HG03159 (cell line): ENCODE measurements at regions not wholly inside any gene's neighbourhood (a gene's known extent, or its start where the extent isn't known, plus 50 kb on each side); places are given as distances from the start of the nearest gene placed in this dataset.

Experiments
- ATAC-seq: cut with Tn5 transposase; IDR thresholded peaks from one replicate; pipeline ENCODE4 v1.9.1; 2021; ENCODE audit warnings: mild to moderate bottlenecking, moderate library complexity; ENCODE audit not compliant: unreplicated experiment

DNA sequence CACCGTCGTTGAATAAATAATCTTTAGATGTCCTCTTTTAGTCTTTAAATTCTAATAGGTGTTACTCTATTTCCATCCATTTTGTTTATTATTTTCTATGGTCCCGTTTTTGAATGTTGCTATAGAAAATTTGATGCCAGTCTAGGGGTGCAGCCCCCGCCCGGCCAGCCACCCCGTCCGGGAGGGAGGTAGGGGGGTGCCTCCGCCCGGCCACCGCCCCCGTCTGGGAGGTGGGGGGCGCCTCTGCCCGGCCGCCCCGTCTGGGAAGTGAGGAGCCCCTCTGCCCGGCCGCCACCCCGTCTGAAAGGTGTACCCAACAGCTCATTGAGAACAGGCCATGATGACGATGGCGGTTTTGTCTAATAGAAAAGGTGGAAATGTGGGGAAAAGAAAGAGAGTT lies 2372.2 kb upstream of the WWC1 start:
- no peak for ATAC-seq

DNA sequence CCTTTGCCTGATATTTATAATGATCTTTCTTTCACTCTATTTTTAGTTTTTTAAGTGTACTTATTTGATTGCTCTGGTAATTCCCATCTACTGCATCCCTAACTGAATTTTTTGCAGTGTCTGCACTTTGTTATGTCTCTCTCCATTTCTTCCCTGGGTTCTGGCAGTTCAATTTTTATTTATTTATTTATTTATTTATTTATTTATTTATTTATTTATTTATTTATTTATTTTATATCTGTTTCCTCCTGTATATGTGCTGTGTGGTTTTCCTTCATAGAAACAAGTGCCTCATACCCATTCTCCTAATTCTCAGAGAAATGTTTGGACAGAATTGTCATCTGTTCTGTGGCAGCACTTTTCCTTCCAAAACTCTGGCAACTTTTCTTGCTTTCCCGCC lies 2370.8 kb upstream of the WWC1 start:
- no peak for ATAC-seq

DNA sequence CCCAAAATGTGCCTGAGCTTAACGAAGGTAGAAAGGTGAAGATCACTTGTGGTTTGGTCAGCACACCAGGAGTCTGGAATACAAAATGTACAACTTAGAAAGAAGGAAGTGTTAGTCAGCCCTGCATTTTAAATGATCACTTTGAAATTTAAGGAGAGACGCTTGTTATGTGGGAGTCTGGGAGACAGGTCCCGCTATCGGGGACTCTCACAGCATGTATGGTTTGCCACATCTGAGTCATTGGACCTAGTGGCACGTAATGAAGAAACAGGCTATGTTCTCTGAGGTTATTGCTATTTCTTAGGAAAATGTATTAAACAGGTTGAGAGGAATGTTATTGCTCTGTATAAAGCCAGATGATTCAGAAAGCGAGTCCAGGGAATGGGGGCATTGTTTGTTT lies 2362.5 kb upstream of the WWC1 start:
- no peak for ATAC-seq

DNA sequence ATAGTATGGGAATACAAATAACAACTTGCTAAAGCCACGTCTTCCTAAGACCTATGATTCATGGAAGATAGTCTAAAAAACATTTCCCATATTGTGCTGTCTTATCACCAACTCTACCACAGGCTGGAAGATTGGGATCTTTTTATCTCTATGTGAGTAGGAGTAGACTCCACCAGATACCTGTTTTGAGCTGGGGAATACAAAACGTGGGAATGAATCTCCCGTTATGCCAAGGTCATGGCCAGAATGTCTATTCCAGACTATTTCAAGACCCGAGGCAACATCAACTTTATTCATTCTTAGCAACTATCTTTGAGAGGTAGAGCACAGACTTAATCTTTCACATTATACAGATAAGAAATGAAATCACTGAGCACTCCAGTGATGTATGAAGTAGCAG lies 2350.9 kb upstream of the WWC1 start:
- no peak for ATAC-seq

DNA sequence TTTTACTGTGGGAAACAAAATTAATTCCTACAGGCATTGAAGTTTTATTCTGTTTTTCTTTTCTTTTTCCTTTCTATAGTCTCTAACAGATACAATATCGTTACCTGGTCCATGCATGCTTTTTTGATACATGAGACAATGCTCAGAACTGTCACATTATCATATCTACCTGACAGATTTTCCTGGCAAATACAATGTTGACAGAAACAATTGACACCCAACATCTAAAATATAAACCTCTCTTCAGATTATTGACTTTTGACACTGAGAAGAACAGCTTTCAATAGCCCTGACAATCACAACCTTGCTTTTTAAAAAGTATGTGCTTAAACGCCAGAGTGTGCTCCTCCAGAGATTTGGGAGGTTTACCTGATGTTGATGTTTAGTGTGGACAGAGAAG lies 2334.6 kb upstream of the WWC1 start:
- no peak for ATAC-seq

DNA sequence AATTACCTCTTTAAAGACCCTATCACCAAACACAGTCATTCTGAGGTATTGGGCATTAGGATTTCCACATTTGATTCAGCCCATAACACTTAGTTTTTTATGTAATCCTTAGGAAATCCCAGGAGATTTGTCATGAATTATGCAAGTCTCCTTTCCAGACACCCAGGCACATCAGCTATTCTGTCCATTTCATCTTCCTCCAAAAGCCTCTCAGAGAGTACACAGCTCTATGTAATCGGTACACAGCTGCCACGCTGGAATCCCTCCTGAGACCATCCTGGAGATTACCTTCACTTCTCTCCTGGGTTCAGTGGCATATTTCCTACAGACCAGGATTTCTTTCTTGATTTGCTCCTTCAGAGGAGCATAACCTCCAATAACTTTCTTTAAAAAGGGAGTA lies 2309.8 kb upstream of the WWC1 start:
- no peak for ATAC-seq

DNA sequence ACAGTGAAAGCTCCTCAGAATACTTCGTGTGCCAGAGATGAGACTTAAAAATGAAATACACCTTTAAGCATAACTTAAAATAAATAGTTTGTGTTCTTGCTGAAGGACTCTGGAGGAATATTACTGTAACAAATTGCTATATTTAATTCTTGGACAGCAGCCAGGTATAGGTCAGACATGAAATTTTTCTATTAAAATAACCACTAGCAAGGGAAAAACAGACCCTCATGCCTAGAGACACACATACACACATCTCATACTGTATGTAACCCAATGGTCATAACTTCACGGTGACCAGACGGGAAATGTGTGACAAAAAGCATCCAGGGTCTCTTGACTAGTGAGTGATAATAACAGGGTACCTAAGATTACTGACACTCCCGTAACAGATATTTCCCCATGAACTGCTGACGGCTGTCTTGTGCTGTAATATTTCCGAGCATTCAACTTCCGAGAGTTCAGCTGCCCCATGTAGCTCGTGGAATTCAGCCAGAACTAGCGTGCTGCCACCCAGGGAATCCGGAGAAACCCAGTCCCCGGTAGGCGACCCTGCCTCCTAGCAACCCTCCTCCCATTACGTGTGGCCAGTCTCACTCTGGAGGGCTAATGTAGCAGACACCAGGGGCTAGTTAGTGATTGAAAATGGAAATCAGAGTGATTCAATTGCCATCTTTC lies 2295.1 kb upstream of the WWC1 start:
- ATAC-seq = no peak

DNA sequence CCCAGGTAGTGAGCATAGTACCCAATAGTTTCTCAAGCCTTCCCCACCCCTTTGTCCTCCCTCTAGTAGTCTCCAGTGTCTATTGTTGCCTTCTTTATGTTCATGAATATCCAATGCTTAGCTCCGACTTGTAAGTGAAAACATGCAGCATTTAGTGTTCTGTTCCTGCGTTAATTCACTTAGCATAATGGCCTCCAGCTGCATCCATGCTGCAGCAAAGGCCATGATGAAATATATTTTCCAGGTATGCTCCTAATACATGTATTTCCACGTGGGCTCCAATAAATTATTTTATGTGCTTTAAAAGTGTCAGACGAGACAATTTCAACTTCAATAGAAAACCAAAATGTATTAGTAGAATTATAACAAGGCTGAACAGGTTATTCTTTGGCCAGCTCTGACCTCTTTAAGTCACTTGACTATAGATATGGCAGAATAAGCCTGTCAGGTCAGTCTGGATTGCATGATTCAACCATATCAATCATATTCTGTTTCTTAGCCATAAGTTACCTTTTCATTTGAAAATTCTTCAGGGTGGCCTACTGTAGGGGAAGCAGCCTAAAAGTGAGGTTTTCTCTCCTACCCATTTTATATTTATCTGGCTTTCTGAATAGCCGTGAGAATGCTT lies 2291.6 kb upstream of the WWC1 start:
- no peak for ATAC-seq

DNA sequence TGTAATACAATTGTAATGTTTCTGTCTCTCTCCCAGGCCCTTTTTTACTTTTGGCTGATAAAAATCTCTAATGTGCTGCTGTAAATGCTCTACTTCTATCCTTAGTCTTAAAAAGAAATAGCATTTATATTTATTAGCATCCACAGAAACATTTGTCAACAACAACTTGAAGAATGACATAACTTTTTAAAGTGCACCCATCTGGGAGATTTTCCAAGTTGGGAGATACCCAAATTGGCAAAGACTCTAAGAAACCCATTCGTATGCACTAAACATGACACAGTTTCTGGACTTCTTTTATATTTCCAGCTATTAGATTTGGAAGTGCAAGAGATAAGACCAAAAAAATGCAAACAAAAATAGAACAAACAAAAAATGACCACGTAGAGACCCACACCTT lies 2287.4 kb upstream of the WWC1 start:
- no peak for ATAC-seq

DNA sequence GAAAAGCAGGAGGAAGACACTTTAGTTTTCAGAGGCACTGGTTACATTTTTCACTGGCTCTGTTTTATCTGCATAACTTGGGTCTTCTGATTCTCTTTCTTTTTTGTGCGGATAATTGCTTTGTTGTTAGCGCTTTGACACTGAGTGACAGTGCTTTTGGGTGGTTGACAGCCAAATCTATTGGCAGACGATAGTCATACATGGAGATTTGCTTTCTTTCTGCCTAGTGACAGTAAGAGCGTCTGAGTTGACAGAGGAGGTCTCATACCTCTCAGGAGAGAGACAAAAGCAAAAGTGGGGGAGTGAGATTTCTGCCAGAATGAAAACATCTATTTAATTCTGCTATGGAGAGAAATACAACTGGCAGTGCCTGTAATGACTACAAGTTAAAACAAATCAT lies 2278.0 kb upstream of the WWC1 start:
- no peak for ATAC-seq

DNA sequence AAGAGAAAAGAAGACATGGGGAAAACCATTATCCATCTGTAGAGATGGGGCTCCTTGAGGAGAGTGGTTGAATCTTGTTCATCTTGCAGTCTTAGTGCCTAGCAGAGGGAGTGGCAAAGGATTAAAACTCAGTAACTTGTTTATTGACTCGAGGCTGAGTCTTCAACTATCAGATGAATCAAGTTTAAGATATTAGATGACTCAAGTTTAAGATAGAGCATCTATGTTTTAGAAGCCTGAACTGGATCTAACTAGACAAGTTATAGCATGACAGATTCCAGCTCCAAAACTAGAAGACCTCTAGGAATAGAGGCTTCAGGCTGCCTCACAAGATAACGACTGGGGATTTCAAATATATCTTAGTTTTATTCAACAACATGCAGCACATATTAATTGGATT lies 2277.2 kb upstream of the WWC1 start:
- ATAC-seq = no peak

DNA sequence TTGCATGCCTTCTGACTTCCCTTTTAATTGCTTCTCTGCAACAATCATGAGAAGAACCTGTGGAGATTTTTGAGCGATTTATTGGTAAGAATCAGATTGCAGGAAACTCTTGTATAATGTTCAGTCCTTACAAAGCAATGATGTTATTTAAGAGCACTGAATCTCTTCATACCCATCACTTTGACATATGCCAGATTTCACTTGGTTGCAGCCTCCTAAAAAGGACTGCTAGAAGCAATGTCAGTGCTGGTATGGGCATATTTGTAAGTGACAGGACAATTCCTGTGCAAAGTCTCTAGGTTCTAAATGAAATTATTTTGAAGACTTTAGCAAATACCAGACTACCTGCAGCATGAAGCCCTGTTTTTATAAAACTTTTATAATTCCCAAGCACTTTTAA lies 2272.7 kb upstream of the WWC1 start:
- ATAC-seq = no peak

DNA sequence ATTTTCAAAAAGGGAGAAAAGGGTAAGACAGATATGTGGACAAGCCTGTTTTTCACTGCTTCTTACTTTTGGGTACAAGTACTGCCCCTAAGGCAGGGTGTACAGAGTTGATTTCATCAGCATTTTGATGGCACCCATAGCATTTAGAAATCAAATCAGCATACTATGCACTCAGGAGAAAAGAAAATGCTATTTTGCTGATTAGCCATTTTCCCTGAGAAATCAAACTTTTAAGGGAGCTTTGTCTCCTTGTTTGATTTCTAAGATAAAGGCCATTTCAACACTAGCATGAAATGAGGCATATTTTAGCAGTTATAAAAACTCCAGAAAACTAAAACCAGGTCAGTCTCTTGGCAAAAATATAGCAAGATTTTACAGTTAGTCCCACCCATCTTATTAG lies 2269.4 kb upstream of the WWC1 start:
- ATAC-seq = no peak

DNA sequence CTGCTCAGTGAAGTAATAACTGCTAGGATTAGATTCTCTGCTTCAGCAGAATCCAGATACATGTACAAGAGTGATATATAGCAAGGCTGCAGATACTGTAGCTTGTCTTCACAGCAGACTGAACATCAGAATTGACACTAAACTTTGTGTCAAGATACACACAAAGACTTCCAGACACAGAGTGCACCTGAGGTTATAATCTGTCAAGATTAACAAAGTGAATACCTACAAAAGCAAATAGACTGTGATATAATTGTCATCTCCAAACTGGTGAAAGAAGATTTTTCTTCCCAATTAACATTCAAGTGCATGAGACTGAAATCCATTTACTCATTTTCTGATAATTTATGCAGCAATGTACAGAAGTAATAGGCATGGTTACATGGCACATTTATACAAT lies 2266.5 kb upstream of the WWC1 start:
- no peak for ATAC-seq

DNA sequence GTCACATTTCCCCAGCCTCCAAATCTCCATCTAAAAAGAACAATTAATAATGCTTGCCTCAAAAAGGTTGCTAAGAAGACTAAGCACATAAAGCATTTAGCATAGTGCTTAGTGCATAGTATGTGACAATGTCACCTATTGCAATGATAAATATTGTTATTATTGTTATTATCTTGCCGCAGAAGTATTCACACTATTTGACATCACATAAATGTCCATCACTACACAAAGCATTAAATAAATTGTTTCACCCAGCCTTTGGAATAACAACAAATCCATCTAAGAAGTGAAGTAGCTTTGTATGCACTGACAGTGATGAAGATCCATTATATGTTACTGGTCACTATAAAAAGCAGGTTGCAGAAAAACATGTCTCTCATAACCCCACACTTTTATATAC lies 2263.9 kb upstream of the WWC1 start:
- ATAC-seq = no peak

DNA sequence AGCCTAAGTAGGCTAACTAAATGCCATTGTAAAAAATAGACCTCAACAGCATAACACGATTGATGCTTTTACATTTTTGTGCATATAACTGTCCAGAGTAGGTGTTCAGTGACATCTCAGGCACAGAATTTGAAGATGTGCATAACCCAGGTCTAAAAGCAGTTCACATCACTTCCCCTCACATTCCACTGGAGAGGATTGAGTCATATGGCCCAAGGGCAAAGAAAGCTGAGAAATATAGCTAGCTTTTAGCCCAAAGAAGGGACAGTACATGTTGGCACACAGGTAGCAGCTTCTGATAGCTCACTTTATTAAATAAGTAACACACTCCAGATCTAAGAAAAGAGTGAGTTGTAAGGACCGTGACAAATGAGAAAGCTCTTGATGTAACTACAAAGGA lies 2259.5 kb upstream of the WWC1 start:
- ATAC-seq = no peak

DNA sequence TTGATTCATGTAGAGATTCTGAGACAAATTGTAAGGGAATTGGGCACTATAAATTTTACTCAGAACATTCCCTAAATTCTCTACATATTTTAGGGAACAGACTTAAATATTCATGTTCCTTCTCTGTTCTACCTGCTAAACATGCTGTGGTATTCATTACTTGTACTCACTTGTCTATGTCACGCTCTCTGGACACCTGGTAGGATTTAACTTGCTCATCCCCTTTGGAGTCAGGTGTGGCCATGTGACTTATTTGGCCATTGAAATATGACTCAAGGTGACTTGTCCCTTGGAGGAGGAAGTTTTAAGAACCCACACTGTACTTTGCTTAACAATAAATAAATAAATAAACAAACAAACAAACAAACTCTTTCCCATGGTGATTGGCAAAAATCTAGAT lies 2258.8 kb upstream of the WWC1 start:
- ATAC-seq = no peak

DNA sequence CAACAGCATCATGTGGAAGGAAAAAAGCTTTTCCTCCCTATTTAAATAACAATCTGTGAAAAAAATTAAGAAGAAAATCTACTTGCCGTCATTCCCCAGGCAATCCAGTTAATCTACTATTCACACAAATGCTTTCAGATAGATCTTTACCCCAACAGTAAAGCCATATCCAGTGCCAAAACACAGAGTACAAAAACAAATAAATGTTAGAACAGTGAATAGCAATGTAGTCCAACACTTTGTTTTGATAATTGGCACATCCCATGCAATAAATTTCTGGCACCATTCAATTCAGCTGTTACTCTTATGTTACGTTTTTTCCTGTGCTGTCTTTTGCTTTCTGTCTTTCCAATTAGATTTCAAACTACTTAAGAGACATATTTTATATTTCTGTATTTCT lies 2245.5 kb upstream of the WWC1 start:
- ATAC-seq = no peak

DNA sequence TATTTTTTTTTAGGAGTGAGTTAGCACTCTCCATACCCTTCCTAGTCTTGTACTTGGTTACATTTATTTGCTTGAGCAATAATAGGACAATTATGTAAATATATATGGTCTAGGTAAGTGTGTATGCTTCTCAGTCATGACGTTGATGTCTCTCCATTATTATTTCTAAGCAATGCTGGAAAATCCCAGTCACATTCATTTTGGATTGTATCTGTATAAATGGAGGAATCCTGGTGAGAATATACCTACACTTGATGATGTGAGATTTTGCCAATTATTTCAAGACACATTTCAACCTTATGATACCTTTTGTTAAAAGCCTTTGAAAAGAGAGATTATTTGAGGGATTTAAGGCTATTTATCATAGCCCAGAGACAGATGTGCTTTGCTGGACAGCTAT lies 2244.5 kb upstream of the WWC1 start:
- no peak for ATAC-seq

DNA sequence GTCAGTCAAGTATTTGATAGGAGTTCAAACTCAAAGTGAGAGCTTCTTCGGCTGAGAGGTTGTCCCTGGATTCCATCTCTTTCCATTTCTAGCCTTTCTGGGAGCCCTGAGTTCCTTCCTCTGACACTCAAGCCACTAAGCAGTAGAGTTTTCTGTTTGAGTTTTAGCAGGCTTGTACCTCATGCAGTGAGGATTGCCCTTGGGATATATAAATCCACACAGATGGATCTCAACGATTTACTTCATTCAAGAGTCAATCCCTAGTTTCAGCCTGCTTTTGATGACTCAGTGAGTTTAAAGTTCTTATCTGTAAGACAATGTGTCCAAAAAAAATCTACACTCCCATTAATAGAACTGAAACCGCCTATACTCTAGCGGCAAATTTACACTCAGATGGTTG lies 2240.9 kb upstream of the WWC1 start:
- no peak for ATAC-seq

DNA sequence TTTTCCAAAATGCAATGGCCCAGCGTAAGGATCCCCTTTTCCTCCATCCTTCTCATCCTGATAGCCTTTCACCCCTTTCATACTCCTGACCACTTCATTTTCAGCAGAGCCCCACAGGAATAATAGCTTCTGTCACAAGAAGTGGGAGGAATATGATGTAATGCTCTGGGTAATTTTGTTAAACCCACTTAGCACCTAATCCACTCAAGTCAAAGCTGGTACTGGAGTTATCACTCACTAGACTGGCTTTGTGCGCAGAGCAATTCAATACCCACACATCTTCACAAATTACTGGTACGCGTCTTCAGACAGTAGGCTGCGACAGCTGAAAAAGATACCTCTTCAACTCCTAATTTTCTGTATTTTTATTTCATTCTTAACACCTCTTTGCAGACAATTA lies 2232.8 kb upstream of the WWC1 start:
- ATAC-seq = no peak

DNA sequence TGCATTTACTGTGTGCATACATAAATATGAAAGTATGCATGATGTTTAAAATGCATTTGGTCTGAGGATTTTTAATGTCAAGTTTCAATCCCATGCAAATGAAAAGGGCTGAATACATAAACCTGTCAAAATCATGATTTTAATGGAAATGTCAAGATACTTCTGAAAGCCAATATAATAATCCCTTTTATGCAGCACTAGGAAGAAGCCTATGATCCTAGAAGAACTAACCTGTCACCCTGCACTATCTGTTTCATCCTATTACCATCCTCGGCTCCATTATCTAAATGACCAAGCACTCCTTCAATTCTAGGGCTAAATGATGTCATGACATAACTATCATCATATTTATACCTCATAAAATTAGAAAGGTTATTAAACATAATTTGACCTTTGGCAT lies 2229.4 kb upstream of the WWC1 start:
- ATAC-seq = no peak

DNA sequence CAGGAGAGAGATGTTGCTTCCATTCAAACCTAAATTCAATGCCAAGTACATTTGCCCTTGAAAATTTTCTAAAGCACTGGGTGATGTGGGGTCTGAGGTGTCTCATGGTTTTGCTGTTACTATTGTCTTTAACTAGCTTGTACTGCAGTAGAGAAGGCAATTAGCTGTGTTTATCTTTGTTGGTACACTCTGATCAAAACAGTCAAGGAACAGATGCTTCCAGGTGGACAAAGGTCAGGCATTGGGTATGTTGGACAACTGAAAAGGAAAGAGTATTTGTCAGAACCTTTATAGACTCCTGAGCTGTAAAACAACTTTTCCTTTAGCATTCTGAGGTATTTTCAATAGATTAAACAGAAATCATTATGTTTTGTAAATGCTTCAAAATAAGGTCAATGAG lies 2228.7 kb upstream of the WWC1 start:
- no peak for ATAC-seq
